ENCODE measurements at regions not wholly inside any gene's neighbourhood (a gene's known extent, or its start where the extent isn't known, plus 50 kb on each side); places are given as distances from the start of the nearest gene placed in this dataset.

GRCh38 chr2:204138206-204138605 is 201.6 kb downstream of the ICOS start:
- no peak for DNase-seq
- ATAC-seq, result no peak
- H3K27ac ChIP-seq, result no peak overlapping the region
- WGBS, 2 donors, result 84 to 88% methylated on average over 2 of the region's 2 CpGs
- H3K36me3 ChIP-seq, result no peaks in the 10 kb centered on the region
- no peak for TF ChIP-seq CTCF (IDR thresholded peaks at IDR 0.05)
- H3K4me3 ChIP-seq, result no peak overlapping the region
- intact Hi-C loops (cut with DNase I), result no loop called here
- H3K9me3 ChIP-seq, result no peaks in the 10 kb centered on the region
- no peaks in the 10 kb centered on the region for H3K27me3 ChIP-seq
- H3K4me1 ChIP-seq, result peaks cover 0 to 10% (median 0%) of the 10 kb centered on the region in 9 donors

- ATAC-seq (no peak), DNase-seq (no peak)
- 72 to 74% methylated on average over 3 of the region's 3 CpGs for WGBS, 2 donors
- intact Hi-C loops (cut with DNase I), result loop anchor here in 4 of 10 donors (5.0 to 10.0 kb wide), 5 partner anchors 37 to 555 kb away; no protein-coding TSS in a partner anchor
- H3K9me3 ChIP-seq, result no peaks in the 10 kb centered on the region
- H3K27ac ChIP-seq, result no peak overlapping the region
- no peak overlapping the region for H3K4me3 ChIP-seq
- no peaks in the 10 kb centered on the region for H3K36me3 ChIP-seq
- peaks cover 0 to 3% (median 0%) of the 10 kb centered on the region in 9 donors for H3K4me1 ChIP-seq
- H3K27me3 ChIP-seq, result no peaks in the 10 kb centered on the region
- TF ChIP-seq CTCF (IDR thresholded peaks at IDR 0.05), result no peak
Measured at GRCh38 chr2:204140246-204140645, 203.7 kb downstream of the ICOS start.

GRCh38 chr2:204143216-204144014 is 206.9 kb downstream of the ICOS start:
- Histone ChIP-seq H3K4me3 (no peak overlapping the region), H3K27ac (no peak overlapping the region), H3K9me3 (no peaks in the 10 kb centered on the region), H3K4me1 (peaks cover 0 to 11% (median 6%) of the 10 kb centered on the region in 9 donors), H3K36me3 (no peaks in the 10 kb centered on the region), H3K27me3 (no peaks in the 10 kb centered on the region)
- DNase-seq, result no peak
- TF ChIP-seq CTCF (IDR thresholded peaks at IDR 0.05), result no peak
- ATAC-seq, result no peak
- intact Hi-C loops (cut with DNase I), result loop anchor here in 5 of 10 donors (2.0 to 10.0 kb wide), 6 partner anchors 34 to 551 kb away; no protein-coding TSS in a partner anchor
- 88 to 92% methylated on average over 14 of the region's 14 CpGs for WGBS, 2 donors

GRCh38 chr2:204144492-204144891 is 207.9 kb downstream of the ICOS start:
- H3K4me1 ChIP-seq, result peaks cover 0 to 11% (median 6%) of the 10 kb centered on the region in 9 donors
- H3K4me3 ChIP-seq, result no peak overlapping the region
- H3K9me3 ChIP-seq, result no peaks in the 10 kb centered on the region
- 96 to 97% methylated on average over 3 of the region's 3 CpGs for WGBS, 2 donors
- H3K27ac ChIP-seq, result no peak overlapping the region
- intact Hi-C loops (cut with DNase I), result loop anchor here in 5 of 10 donors (2.0 to 10.0 kb wide), 6 partner anchors 33 to 550 kb away; no protein-coding TSS in a partner anchor
- no peaks in the 10 kb centered on the region for H3K36me3 ChIP-seq
- DNase-seq (no peak), ATAC-seq (no peak)
- no peak for TF ChIP-seq CTCF (IDR thresholded peaks at IDR 0.05)
- H3K27me3 ChIP-seq, result peaks cover 0 to 5% (median 0%) of the 10 kb centered on the region in 7 donors

All from heart right ventricle (tissue), 16 donors.